A549 (cell line): ENCODE measurements at regions not wholly inside any gene's neighbourhood (a gene's known extent, or its start where the extent isn't known, plus 50 kb on each side); places are given as distances from the start of the nearest gene placed in this dataset.

Experiments
- BHLHE40 ChIP-seq: IDR thresholded peaks from 2 replicates; pipeline ENCODE4 v1.6.1; 2012; ENCODE audit warnings: low read depth, low read length, inconsistent platforms
- CTCF ChIP-seq: fragments of >200 bp; sonication (Bioruptor Twin); formaldehyde crosslinking; IDR thresholded peaks from 3 replicates; pipeline ENCODE4 v1.5.1; 2016

- no peak for TF ChIP-seq BHLHE40
- no peak for TF ChIP-seq CTCF
These were observed 101.7 kb downstream of the TTC32 start for GRCh38 chr2:19799881-19800780.
